ENCODE measurements at regions not wholly inside any gene's neighbourhood (a gene's known extent, or its start where the extent isn't known, plus 50 kb on each side); places are given as distances from the start of the nearest gene placed in this dataset.

- WGBS, 2 donors = 85 to 88% methylated on average over 1 of the region's 1 CpG
- Histone ChIP-seq H3K4me3 (no peak overlapping the region), H3K9me3 (no peaks in the 10 kb centered on the region), H3K27ac (no peak overlapping the region), H3K36me3 (ENCODE audit: low read depth, missing control alignments) (no peaks in the 10 kb centered on the region), H3K4me1 (no peaks in the 10 kb centered on the region), H3K27me3 (no peaks in the 10 kb centered on the region)
- intact Hi-C loops (cut with DNase I; ENCODE audit: low total_unique reads) = no loop called here
- DNase-seq = no peak
- TF ChIP-seq CTCF (IDR thresholded peaks at IDR 0.05) (no peak), POLR2A (IDR thresholded peaks at IDR 0.05) (no peak)
Measured at GRCh38 chr7:35516498-35516897, 178.4 kb downstream of the HERPUD2 start.

DNA sequence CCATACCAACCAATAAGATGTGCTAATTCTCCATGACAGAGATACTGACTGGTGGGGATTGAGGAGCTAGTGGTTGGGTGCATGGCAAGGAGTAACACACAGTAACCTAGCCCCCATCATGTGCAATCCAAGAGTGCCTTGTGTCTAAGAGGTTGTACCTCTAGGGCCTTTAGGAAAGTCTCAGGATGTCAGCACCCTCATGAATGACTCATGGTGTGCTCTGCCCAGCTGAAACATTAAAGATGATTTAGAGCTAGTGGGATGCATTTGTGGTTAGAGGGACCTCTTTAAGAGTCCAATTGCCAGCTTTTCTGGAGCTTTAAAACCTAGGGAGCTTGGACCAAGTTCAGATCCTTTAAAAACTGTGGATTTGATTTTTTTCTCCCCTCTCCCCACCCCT is 181.1 kb downstream of the HERPUD2 start:
- H3K27ac ChIP-seq = no peak overlapping the region
- intact Hi-C loops (cut with DNase I; ENCODE audit: low total_unique reads) = no loop called here
- H3K4me3 ChIP-seq = no peak overlapping the region
- H3K27me3 ChIP-seq = no peaks in the 10 kb centered on the region
- no peaks in the 10 kb centered on the region for H3K36me3 ChIP-seq (ENCODE audit: low read depth, missing control alignments)
- DNase-seq = no peak
- H3K9me3 ChIP-seq = no peaks in the 10 kb centered on the region
- TF ChIP-seq CTCF (IDR thresholded peaks at IDR 0.05) (no peak), POLR2A (IDR thresholded peaks at IDR 0.05) (no peak)
- H3K4me1 ChIP-seq = no peaks in the 10 kb centered on the region

DNA sequence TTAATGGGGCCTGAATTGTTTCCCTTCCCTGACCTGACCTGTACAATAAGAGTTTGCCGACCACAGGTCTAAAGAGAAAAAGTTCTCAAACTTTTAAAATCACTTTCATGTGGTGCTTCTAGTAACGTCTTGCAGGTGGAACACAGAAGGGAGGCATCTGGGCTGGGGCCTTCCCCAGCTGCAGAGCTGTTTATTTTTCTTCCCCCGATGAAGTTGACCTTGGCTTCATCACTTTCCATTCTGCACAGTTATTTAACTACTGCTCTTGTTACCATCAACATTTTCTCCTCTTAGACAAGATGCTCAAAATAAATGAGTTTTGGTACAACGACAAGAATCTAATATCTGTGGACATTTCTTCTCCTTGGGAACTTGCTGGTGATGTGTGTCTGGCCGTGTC is 181.7 kb downstream of the HERPUD2 start:
- DNase-seq = no peak
- intact Hi-C loops (cut with DNase I; ENCODE audit: low total_unique reads) = no loop called here
- no peak overlapping the region for H3K4me3 ChIP-seq
- WGBS, 2 donors = 41 to 52% methylated on average over 5 of the region's 5 CpGs
- no peak for TF ChIP-seq CTCF (IDR thresholded peaks at IDR 0.05)
- TF ChIP-seq POLR2A (IDR thresholded peaks at IDR 0.05) = no peak
- no peaks in the 10 kb centered on the region for H3K4me1 ChIP-seq
- H3K27me3 ChIP-seq = no peaks in the 10 kb centered on the region
- H3K27ac ChIP-seq = no peak overlapping the region
- no peaks in the 10 kb centered on the region for H3K36me3 ChIP-seq (ENCODE audit: low read depth, missing control alignments)
- no peaks in the 10 kb centered on the region for H3K9me3 ChIP-seq

DNA sequence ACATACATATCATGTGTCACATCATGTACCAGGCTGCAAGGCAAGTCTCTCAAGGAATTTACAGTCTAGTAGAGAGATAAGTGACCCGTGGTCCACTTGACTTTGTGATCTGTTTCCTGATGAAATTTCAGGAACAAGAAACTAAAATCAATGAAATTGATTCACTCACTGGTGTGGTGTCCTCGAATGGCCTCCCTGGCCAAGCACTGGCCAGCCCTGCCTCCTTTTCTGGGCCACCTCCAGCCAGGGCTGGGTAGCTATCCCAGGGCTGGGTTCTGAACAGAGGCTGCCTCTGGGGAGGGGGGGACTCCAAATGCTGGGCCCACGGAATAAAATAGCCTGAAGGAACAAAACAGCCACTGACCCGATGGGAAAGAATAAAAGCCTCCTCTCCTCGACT is 182.2 kb downstream of the HERPUD2 start:
- no peak for TF ChIP-seq POLR2A (IDR thresholded peaks at IDR 0.05)
- TF ChIP-seq CTCF (IDR thresholded peaks at IDR 0.05) = no peak

DNA sequence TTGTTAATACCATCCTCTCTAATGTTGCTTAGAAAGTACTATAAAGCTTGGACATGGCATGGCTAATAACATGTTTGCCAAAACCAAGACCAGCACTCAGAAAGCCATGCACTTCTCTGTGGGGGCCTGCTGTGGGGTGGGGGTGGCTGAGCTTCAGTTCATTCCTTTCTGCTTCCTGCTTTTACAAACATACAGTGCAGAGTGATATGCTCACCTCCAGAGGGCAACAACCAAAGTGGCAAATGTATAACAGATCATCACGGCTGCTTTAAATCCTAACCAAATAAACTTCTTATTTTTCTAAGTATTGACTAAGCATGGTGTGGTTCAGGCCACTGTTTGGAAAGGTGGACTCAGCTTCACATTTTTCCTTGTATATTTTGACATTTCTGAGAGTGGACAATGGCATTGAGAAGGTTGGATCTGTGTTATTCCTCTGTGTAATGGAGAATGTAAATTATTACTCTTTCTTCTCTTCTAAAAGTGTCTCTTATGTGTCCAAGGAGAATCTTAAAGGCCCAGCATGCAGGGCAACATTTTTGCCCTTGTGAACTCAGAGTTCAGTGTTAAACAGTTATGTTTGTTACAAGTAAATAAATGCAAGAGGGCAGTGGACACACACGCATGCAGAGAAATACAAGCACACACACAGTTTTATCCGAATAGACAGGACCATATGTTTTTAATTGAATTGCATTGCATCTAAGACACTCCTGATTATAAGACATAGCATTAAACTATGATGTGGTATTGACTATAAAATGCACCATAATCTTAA is 186.1 kb downstream of the HERPUD2 start:
- H3K4me1 ChIP-seq = no peaks in the 10 kb centered on the region
- intact Hi-C loops (cut with DNase I; ENCODE audit: low total_unique reads) = no loop called here
- H3K9me3 ChIP-seq = no peaks in the 10 kb centered on the region
- TF ChIP-seq CTCF (IDR thresholded peaks at IDR 0.05) (no peak), POLR2A (IDR thresholded peaks at IDR 0.05) (no peak)
- H3K4me3 ChIP-seq = no peak overlapping the region
- H3K27ac ChIP-seq = no peak overlapping the region
- 73 to 81% methylated on average over 3 of the region's 3 CpGs for WGBS, 2 donors
- H3K36me3 ChIP-seq (ENCODE audit: low read depth, missing control alignments) = no peaks in the 10 kb centered on the region
- no peak for DNase-seq
- no peaks in the 10 kb centered on the region for H3K27me3 ChIP-seq

More for the DNA sequence above, 182.2 kb downstream of the HERPUD2 start:
- WGBS, 2 donors = 54 to 55% methylated on average over 5 of the region's 5 CpGs
- no peak for DNase-seq
- H3K4me3 ChIP-seq = no peak overlapping the region
- no peaks in the 10 kb centered on the region for H3K27me3 ChIP-seq
- no peak overlapping the region for H3K27ac ChIP-seq
- no peaks in the 10 kb centered on the region for H3K4me1 ChIP-seq
- H3K36me3 ChIP-seq (ENCODE audit: low read depth, missing control alignments) = no peaks in the 10 kb centered on the region
- no peaks in the 10 kb centered on the region for H3K9me3 ChIP-seq
- intact Hi-C loops (cut with DNase I; ENCODE audit: low total_unique reads) = no loop called here
